ENCODE measurements at regions not wholly inside any gene's neighbourhood (a gene's known extent, or its start where the extent isn't known, plus 50 kb on each side); places are given as distances from the start of the nearest gene placed in this dataset.

GRCh38 chr9:79433703-79434102, 138.1 kb upstream of the TLE4 start:
- TF ChIP-seq, protein P1, sequence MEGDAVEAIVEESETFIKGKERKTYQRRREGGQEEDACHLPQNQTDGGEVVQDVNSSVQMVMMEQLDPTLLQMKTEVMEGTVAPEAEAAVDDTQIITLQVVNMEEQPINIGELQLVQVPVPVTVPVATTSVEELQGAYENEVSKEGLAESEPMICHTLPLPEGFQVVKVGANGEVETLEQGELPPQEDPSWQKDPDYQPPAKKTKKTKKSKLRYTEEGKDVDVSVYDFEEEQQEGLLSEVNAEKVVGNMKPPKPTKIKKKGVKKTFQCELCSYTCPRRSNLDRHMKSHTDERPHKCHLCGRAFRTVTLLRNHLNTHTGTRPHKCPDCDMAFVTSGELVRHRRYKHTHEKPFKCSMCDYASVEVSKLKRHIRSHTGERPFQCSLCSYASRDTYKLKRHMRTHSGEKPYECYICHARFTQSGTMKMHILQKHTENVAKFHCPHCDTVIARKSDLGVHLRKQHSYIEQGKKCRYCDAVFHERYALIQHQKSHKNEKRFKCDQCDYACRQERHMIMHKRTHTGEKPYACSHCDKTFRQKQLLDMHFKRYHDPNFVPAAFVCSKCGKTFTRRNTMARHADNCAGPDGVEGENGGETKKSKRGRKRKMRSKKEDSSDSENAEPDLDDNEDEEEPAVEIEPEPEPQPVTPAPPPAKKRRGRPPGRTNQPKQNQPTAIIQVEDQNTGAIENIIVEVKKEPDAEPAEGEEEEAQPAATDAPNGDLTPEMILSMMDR (IDR thresholded peaks at IDR 0.05; ENCODE audit: insufficient read depth, low read depth, low read length): no peak
- TF ChIP-seq EZH2 (IDR thresholded peaks at IDR 0.05; ENCODE audit: insufficient read depth, low read length): no peak

Data from astrocyte (in vitro differentiated cells and primary cell).